Femur (tissue), 1 donor: ENCODE measurements at regions not wholly inside any gene's neighbourhood (a gene's known extent, or its start where the extent isn't known, plus 50 kb on each side); places are given as distances from the start of the nearest gene placed in this dataset.

Experiments used
- DNase-seq: peaks from one replicate; pipeline ENCODE4 v3.0.0-alpha.2; 2017

- DNase-seq = no peak
Observed at GRCh38 chr16:9381399-9381798, 290.0 kb downstream of the HAPSTR1 start.

- no peak for DNase-seq
Observed at GRCh38 chr16:9381905-9382304, 290.5 kb downstream of the HAPSTR1 start.

- no peak for DNase-seq
Observed at GRCh38 chr16:9383281-9383680, 291.8 kb downstream of the HAPSTR1 start.

GRCh38 chr16:9384141-9384540, 292.7 kb downstream of the HAPSTR1 start:
- DNase-seq = no peak

- DNase-seq = no peak
Observed at GRCh38 chr16:9389543-9390207, 298.2 kb downstream of the HAPSTR1 start.

- no peak for DNase-seq
Observed at GRCh38 chr16:9392956-9393355, 301.5 kb downstream of the HAPSTR1 start.

- DNase-seq = no peak
Observed at GRCh38 chr16:9393591-9393990, 302.1 kb downstream of the HAPSTR1 start.

GRCh38 chr16:9395958-9396359, 304.5 kb downstream of the HAPSTR1 start:
- no peak for DNase-seq

- DNase-seq = no peak
Observed at GRCh38 chr16:9399573-9399972, 308.1 kb downstream of the HAPSTR1 start.

- DNase-seq = no peak
Observed at GRCh38 chr16:9401173-9401572, 309.7 kb downstream of the HAPSTR1 start.

GRCh38 chr16:9402293-9402860, 310.9 kb downstream of the HAPSTR1 start:
- DNase-seq = no peak

GRCh38 chr16:9404811-9405210, 313.4 kb downstream of the HAPSTR1 start:
- no peak for DNase-seq

- DNase-seq = no peak
Observed at GRCh38 chr16:9406038-9406712, 314.7 kb downstream of the HAPSTR1 start.

GRCh38 chr16:9407206-9407758, 315.8 kb downstream of the HAPSTR1 start:
- DNase-seq = no peak

GRCh38 chr16:9408297-9408878, 316.9 kb downstream of the HAPSTR1 start:
- DNase-seq = no peak

- DNase-seq = no peak
Observed at GRCh38 chr16:9409560-9410493, 318.4 kb downstream of the HAPSTR1 start.

GRCh38 chr16:9411426-9411825, 320.0 kb downstream of the HAPSTR1 start:
- DNase-seq = no peak

GRCh38 chr16:9412031-9412914, 320.8 kb downstream of the HAPSTR1 start:
- DNase-seq = no peak

GRCh38 chr16:9412915-9413264, 321.4 kb downstream of the HAPSTR1 start:
- no peak for DNase-seq

GRCh38 chr16:9415545-9415944, 324.1 kb downstream of the HAPSTR1 start:
- DNase-seq = no peak

GRCh38 chr16:9417898-9418297, 326.5 kb downstream of the HAPSTR1 start:
- no peak for DNase-seq

GRCh38 chr16:9419161-9419560, 327.7 kb downstream of the HAPSTR1 start:
- no peak for DNase-seq
